Endothelial cell (in vitro differentiated cells): ENCODE measurements at regions not wholly inside any gene's neighbourhood (a gene's known extent, or its start where the extent isn't known, plus 50 kb on each side); places are given as distances from the start of the nearest gene placed in this dataset.
"Not testable (repeated sequence)": the region's sequence is repeated elsewhere in the genome, so short reads cannot be mapped to it uniquely, and the experiment has no call there.

ENCODE experiments used
- DNase-seq: peaks from one replicate; pipeline ENCODE4 v3.0.0; 2021; ENCODE audit warnings: low spot score
- H3K27ac Mint-ChIP-seq: one replicate; pipeline ENCODE4 v1.8.0; 2021; ENCODE audit warnings: mixed read lengths, inconsistent platforms; ENCODE audit not compliant: unreplicated experiment
- H3K27me3 Mint-ChIP-seq: one replicate; pipeline ENCODE4 v1.8.0; 2021; ENCODE audit warnings: mild to moderate bottlenecking, moderate library complexity, mixed read lengths, inconsistent platforms; ENCODE audit not compliant: unreplicated experiment
- H3K36me3 Mint-ChIP-seq: one replicate; pipeline ENCODE4 v1.8.0; 2021; ENCODE audit warnings: mild to moderate bottlenecking, low read depth, mixed read lengths, inconsistent platforms; ENCODE audit not compliant: unreplicated experiment
- H3K4me1 Mint-ChIP-seq: one replicate; pipeline ENCODE4 v1.8.0; 2021; ENCODE audit warnings: mild to moderate bottlenecking, mixed read lengths, inconsistent platforms; ENCODE audit not compliant: unreplicated experiment
- H3K4me3 Mint-ChIP-seq: one replicate; pipeline ENCODE4 v1.8.0; 2021; ENCODE audit warnings: mild to moderate bottlenecking, mixed read lengths, inconsistent platforms; ENCODE audit not compliant: unreplicated experiment
- H3K9me3 Mint-ChIP-seq: one replicate; pipeline ENCODE4 v1.8.0; 2021; ENCODE audit warnings: mixed read lengths, inconsistent platforms; ENCODE audit not compliant: unreplicated experiment
- TF ChIP-seq, protein P1 (sequence below): fragments of 200-600 bp; sonication (generic); IDR thresholded peaks from one replicate; pipeline ENCODE4 v1.5.0; 2021; ENCODE audit warnings: antibody characterized with exemption; ENCODE audit not compliant: unreplicated experiment

DNA sequence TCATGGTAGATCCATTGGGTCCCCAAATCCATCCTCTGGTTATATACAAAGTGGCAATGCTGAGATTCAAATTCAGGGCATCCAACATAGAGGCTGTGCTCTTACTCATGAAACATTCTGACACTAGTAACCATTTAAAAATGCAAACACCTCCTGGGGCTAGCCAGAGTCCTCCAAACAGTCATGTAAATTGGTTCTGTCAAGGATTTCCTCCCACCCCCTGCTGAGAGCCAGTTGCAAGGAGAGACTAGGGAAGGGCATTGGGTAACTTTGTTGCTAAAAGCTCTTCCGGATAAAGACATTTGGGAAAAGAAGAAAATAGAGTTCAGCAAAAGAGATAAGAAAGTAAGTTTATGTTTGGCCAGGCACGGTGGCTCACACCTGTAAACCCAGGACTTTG is 58.3 kb downstream of the ART5 start:
- not testable (repeated sequence) for H3K36me3 Mint-ChIP-seq, DNase-seq, H3K27ac Mint-ChIP-seq, H3K9me3 Mint-ChIP-seq, H3K4me1 Mint-ChIP-seq, H3K4me3 Mint-ChIP-seq
- peaks cover 18% of the 10 kb centered on the region for H3K27me3 Mint-ChIP-seq

DNA sequence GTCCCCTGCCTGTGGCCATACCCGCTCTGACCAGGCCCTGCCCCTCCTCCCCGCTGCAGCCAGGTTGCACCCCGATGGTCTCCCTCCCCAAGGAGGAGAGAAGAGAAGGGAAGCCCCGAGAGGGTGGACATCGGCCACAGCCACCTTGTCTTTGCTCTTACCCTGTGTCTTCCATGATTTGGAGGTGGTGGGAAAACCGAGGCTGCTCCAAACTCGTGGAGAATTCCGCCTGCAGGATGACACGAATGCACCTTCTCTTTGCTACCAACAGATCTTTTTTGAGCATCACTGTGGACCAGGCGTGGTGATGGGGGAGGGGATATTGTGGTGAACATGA is 60.4 kb downstream of the ART5 start:
- peaks cover 18% of the 10 kb centered on the region for H3K27me3 Mint-ChIP-seq
- H3K27ac Mint-ChIP-seq, H3K4me1 Mint-ChIP-seq, H3K9me3 Mint-ChIP-seq, H3K36me3 Mint-ChIP-seq, DNase-seq: not testable (repeated sequence)
- peak overlapping the region; percentile 87 for H3K4me3 Mint-ChIP-seq

DNA sequence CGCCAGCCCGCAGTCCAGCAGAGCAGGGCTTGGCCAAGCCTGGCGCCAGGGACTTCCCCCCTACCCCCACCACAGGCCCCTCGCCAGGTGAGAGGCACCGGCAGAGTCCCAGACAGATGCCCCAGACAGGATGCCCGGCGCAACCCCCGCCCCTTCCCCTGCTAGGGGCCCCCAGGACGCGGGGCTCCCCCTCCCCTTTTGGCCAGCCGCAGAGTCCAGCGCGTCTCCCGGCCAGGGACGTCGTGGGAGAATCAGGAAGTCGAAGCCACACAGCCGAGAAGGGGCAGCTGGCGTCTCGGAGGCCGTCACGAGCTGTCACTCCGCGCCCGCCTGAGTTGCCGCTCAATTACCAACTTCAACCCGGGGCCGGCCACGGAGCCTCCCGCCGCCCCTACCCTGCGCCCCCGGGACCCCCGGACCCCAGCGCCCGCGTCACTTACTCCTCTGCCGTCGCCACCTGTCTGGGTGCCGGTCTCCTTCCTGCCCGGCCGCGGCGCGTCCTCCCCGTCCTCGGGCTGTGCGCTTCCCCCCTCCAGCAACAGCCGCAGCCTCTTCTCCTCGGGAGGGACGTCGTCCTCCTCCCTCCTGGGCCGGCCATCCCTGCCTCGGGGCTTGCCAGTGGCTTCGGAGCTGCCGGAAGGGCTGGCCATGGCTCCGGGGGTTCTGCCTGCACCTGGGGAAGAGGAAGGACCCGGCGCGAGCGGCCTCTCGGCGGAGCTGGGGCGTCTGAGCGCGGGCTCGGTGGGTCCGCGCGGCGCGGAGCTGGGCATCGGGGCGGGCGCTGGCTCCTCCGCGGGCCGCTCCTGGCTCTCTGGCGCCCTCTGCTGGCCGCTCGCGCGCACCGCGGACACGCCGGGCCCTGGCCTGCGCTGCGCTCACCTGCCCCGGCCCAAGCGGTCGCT is 61.1 kb downstream of the ART5 start:
- not testable (repeated sequence) for H3K36me3 Mint-ChIP-seq, H3K27ac Mint-ChIP-seq, H3K9me3 Mint-ChIP-seq, H3K4me1 Mint-ChIP-seq, H3K4me3 Mint-ChIP-seq
- peak; percentile 83 for DNase-seq
- peaks cover 18% of the 10 kb centered on the region for H3K27me3 Mint-ChIP-seq
- TF ChIP-seq, protein P1, sequence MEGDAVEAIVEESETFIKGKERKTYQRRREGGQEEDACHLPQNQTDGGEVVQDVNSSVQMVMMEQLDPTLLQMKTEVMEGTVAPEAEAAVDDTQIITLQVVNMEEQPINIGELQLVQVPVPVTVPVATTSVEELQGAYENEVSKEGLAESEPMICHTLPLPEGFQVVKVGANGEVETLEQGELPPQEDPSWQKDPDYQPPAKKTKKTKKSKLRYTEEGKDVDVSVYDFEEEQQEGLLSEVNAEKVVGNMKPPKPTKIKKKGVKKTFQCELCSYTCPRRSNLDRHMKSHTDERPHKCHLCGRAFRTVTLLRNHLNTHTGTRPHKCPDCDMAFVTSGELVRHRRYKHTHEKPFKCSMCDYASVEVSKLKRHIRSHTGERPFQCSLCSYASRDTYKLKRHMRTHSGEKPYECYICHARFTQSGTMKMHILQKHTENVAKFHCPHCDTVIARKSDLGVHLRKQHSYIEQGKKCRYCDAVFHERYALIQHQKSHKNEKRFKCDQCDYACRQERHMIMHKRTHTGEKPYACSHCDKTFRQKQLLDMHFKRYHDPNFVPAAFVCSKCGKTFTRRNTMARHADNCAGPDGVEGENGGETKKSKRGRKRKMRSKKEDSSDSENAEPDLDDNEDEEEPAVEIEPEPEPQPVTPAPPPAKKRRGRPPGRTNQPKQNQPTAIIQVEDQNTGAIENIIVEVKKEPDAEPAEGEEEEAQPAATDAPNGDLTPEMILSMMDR = peak; percentile 89

DNA sequence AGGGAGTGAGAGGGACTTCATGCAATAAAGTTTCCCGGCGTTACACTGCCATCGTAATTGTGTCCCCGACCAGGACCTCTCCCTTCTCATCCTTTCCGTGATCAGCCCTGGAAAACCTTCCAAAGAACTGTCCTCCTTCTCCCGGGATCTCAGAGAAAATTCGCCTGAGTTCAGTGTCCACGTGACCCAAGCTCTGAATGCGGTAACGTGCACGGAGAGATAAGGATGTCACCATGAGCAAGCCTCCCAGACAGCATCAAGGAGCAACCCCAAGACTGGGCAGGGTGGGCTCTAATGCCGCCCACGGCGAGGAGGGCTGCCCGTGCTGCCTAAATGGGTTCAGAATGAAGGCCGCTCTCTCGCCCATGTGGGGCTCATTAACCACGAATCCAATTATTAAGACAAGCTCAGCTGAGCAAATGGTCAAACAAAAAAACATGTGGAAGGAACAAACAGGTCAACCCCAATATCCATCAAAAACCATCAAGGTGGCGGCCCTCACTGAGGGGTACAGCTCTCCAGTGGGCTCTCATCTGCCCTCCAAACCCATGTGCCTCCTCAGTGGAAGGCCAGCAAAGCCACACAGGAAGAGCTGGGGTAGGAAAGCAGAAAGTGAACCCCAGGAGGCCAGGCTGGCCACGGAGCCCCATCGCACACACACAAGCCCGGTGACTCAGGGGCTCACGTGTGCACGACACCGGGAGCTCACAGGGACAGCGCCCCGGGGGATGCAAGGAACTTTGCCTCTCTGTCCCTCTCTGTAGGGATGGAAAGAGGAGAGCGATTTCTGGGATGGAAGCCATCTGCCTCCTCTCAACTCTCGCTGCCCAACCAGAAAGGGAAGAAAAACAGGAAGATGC is 62.0 kb downstream of the ART5 start:
- H3K4me1 Mint-ChIP-seq = peaks cover 13% of the 10 kb centered on the region
- not testable (repeated sequence) for H3K9me3 Mint-ChIP-seq, DNase-seq, H3K36me3 Mint-ChIP-seq, H3K27ac Mint-ChIP-seq
- H3K4me3 Mint-ChIP-seq = peak overlapping the region; percentile 56
- H3K27me3 Mint-ChIP-seq = peaks cover 18% of the 10 kb centered on the region

DNA sequence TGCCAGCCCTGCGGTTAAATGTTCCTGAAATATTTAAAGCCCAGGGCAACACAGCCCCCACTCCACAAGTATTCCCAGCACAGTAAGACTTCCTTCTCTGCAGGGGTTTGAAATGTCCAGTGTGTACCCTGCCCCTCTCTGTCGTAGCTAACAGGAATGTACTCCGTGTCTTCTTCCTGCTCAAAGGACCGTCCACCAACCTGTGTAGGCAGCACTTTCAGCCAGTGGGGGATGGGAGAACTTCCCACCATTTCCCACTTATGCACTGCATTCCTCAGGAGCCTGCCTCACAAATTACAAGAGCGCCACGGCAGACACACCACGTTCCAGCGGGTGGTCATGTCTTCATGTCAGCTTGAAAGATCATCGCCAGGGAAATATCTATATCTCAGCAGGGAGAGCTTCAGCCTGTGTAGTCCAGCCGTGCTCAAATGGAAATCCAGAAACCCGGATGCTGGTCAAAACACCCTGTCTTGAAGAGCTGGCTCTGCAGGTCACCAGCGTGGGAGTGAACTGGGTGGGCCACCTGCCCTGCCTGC is 65.7 kb downstream of the ART5 start:
- H3K27ac Mint-ChIP-seq, H3K4me1 Mint-ChIP-seq, H3K36me3 Mint-ChIP-seq, H3K9me3 Mint-ChIP-seq, H3K4me3 Mint-ChIP-seq, DNase-seq: not testable (repeated sequence)
- peaks cover 15% of the 10 kb centered on the region for H3K27me3 Mint-ChIP-seq

DNA sequence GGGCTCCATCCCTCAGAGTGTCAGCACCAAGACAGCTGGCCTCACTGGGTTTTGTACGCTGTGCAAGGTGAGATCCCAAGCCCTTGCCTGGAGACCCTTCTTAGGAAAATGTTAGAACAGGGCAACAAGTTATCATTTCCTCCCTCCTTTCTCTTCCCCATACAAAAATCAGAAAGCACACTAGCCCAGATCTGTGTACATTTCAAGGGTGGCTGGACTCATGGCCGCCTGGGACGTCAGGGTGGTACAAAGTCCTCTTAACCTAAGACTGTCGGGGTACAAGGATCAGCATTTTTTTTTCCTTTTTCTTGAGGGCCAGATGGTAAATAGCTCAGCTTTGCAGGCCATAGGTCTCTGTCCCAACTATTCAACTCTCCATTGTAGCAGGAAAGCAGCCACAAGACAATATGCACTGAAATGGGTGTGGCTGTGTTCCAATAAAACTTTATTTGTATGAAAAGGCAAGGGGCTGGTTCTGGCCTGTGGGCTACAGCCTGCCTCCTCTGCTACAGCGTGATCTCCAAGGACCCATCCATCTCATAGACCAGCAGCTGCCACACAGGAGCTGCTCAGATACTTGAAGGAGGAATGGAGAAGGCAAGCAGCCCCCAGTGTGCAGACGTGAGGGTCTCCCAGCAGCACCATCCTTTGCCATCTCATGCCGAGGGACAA is 68.7 kb downstream of the ART5 start:
- not testable (repeated sequence) for H3K27ac Mint-ChIP-seq, H3K9me3 Mint-ChIP-seq, H3K4me1 Mint-ChIP-seq, H3K36me3 Mint-ChIP-seq, DNase-seq, H3K4me3 Mint-ChIP-seq, H3K27me3 Mint-ChIP-seq

DNA sequence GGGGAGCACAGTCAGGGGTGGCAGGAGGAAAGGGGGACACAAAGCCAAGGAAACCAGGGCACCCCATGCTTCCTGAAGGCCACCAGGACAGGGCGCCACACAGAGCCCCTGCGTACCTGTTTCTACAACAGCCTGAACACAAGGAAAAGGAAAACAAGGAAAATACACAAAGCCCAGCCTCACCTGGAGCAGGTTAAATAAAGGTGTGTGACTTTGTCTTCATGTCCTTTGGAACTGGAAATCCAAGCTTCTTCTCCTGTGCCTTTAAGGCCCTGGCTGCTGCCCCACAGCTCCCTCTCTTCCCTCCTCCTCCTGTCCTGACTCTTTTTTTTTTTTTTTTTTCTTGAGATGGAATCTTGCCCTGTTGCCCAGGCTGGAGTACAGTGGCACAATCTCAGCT is 70.0 kb downstream of the ART5 start:
- H3K27me3 Mint-ChIP-seq, H3K36me3 Mint-ChIP-seq: not testable (repeated sequence)

DNA sequence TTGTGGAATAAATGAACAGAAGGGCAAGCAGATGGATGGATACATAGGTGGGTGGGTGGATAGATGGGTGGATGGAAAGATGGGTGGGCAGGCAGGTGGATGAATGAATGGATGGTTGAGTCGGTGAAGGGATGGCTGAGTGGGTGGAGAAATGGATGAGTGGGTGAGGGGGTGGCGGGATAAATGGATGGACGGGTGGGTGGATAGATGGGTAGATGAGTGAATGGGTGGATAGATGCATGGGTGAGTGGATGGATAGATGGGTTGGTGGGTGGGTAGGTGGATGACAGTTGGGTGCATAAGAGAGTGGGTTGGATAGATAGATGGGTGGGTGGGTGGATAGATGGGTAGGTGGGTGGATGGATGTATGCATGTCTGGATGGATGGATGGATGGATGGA is 76.0 kb downstream of the ART5 start:
- not testable (repeated sequence) for H3K4me1 Mint-ChIP-seq, H3K36me3 Mint-ChIP-seq, H3K4me3 Mint-ChIP-seq, H3K27ac Mint-ChIP-seq, H3K27me3 Mint-ChIP-seq, H3K9me3 Mint-ChIP-seq, DNase-seq

More for the DNA sequence above, 70.0 kb downstream of the ART5 start:
- not testable (repeated sequence) for H3K4me1 Mint-ChIP-seq, DNase-seq, H3K4me3 Mint-ChIP-seq, H3K27ac Mint-ChIP-seq, H3K9me3 Mint-ChIP-seq
